ENCODE measurements at regions not wholly inside any gene's neighbourhood (a gene's known extent, or its start where the extent isn't known, plus 50 kb on each side); places are given as distances from the start of the nearest gene placed in this dataset.

GRCh38 chr17:71914042-71914441, 206.8 kb upstream of the SOX9 start:
- TF ChIP-seq POLR2AphosphoS5 (IDR thresholded peaks at IDR 0.05) (no peak), POLR2A (IDR thresholded peaks at IDR 0.05) (no peak)
